Endothelial cell (in vitro differentiated cells): ENCODE measurements at regions not wholly inside any gene's neighbourhood (a gene's known extent, or its start where the extent isn't known, plus 50 kb on each side); places are given as distances from the start of the nearest gene placed in this dataset.

Experiments
- DNase-seq: peaks from one replicate; pipeline ENCODE4 v3.0.0; 2021; ENCODE audit warnings: low spot score
- H3K27ac Mint-ChIP-seq: one replicate; pipeline ENCODE4 v1.8.0; 2021; ENCODE audit warnings: mixed read lengths, inconsistent platforms; ENCODE audit not compliant: unreplicated experiment
- H3K27me3 Mint-ChIP-seq: one replicate; pipeline ENCODE4 v1.8.0; 2021; ENCODE audit warnings: mild to moderate bottlenecking, moderate library complexity, mixed read lengths, inconsistent platforms; ENCODE audit not compliant: unreplicated experiment
- H3K36me3 Mint-ChIP-seq: one replicate; pipeline ENCODE4 v1.8.0; 2021; ENCODE audit warnings: mild to moderate bottlenecking, low read depth, mixed read lengths, inconsistent platforms; ENCODE audit not compliant: unreplicated experiment
- H3K4me1 Mint-ChIP-seq: one replicate; pipeline ENCODE4 v1.8.0; 2021; ENCODE audit warnings: mild to moderate bottlenecking, mixed read lengths, inconsistent platforms; ENCODE audit not compliant: unreplicated experiment
- H3K4me3 Mint-ChIP-seq: one replicate; pipeline ENCODE4 v1.8.0; 2021; ENCODE audit warnings: mild to moderate bottlenecking, mixed read lengths, inconsistent platforms; ENCODE audit not compliant: unreplicated experiment
- H3K9me3 Mint-ChIP-seq: one replicate; pipeline ENCODE4 v1.8.0; 2021; ENCODE audit warnings: mixed read lengths, inconsistent platforms; ENCODE audit not compliant: unreplicated experiment
- CTCF ChIP-seq: fragments of 200-600 bp; sonication (generic); IDR thresholded peaks from one replicate; pipeline ENCODE4 v1.5.0; 2021; ENCODE audit warnings: antibody characterized with exemption; ENCODE audit not compliant: unreplicated experiment

- Mint-ChIP-seq H3K9me3 (no peaks in the 10 kb centered on the region), H3K4me3 (no peak overlapping the region), H3K27me3 (peaks cover 3% of the 10 kb centered on the region), H3K36me3 (no peaks in the 10 kb centered on the region), H3K27ac (no peak overlapping the region), H3K4me1 (no peaks in the 10 kb centered on the region)
- no peak for TF ChIP-seq CTCF
- no peak for DNase-seq
Measured at GRCh38 chr22:26983311-26983710, 325.9 kb downstream of the MIAT start.

- Mint-ChIP-seq H3K27me3 (peaks cover 3% of the 10 kb centered on the region), H3K36me3 (no peaks in the 10 kb centered on the region), H3K27ac (no peak overlapping the region), H3K4me1 (no peaks in the 10 kb centered on the region), H3K4me3 (no peak overlapping the region), H3K9me3 (no peaks in the 10 kb centered on the region)
- DNase-seq = no peak
- TF ChIP-seq CTCF = no peak
Measured at GRCh38 chr22:26985206-26985605, 327.8 kb downstream of the MIAT start.

- Mint-ChIP-seq H3K27ac (no peak overlapping the region), H3K9me3 (no peaks in the 10 kb centered on the region), H3K4me1 (no peaks in the 10 kb centered on the region), H3K36me3 (no peaks in the 10 kb centered on the region), H3K4me3 (no peak overlapping the region), H3K27me3 (peaks cover 3% of the 10 kb centered on the region)
- no peak for TF ChIP-seq CTCF
- DNase-seq = no peak
Measured at GRCh38 chr22:26985931-26986782, 328.8 kb downstream of the MIAT start.

- no peak for TF ChIP-seq CTCF
Measured at GRCh38 chr22:26986884-26987283, 329.5 kb downstream of the MIAT start.

GRCh38 chr22:26990503-26991189, 333.3 kb downstream of the MIAT start:
- no peaks in the 10 kb centered on the region for H3K4me1 Mint-ChIP-seq
- H3K4me3 Mint-ChIP-seq = no peak overlapping the region
- no peak overlapping the region for H3K27ac Mint-ChIP-seq
- DNase-seq = no peak
- TF ChIP-seq CTCF = no peak
- no peaks in the 10 kb centered on the region for H3K36me3 Mint-ChIP-seq
- H3K9me3 Mint-ChIP-seq = no peaks in the 10 kb centered on the region
- H3K27me3 Mint-ChIP-seq = no peaks in the 10 kb centered on the region

More at GRCh38 chr22:26986884-26987283, 329.5 kb downstream of the MIAT start:
- H3K27me3 Mint-ChIP-seq = peaks cover 3% of the 10 kb centered on the region
- H3K4me1 Mint-ChIP-seq = no peaks in the 10 kb centered on the region
- DNase-seq = no peak
- no peaks in the 10 kb centered on the region for H3K9me3 Mint-ChIP-seq
- no peak overlapping the region for H3K27ac Mint-ChIP-seq
- H3K36me3 Mint-ChIP-seq = no peaks in the 10 kb centered on the region
- H3K4me3 Mint-ChIP-seq = no peak overlapping the region
